RWPE1 (cell line): ENCODE measurements at regions not wholly inside any gene's neighbourhood (a gene's known extent, or its start where the extent isn't known, plus 50 kb on each side); places are given as distances from the start of the nearest gene placed in this dataset.

Experiments used
- CTCF ChIA-PET: fragments of 350-600 bp; sonication (Branson Sonifier 250); formaldehyde crosslinking; extraction: SDS; loops from one replicate; lab custom pipeline; 2021; lab: Yijun Ruan, JAX
- POLR2A ChIA-PET: fragments of 400-600 bp; formaldehyde crosslinking; extraction: SDS; loops from one replicate; lab custom pipeline; 2020; ENCODE audit warnings: antibody characterized with exemption; ENCODE audit not compliant: low non-redundant PET; lab: Yijun Ruan, JAX
- DNase-seq: peaks from one replicate; pipeline ENCODE4 v3.0.0; 2012; ENCODE audit warnings: low spot score
- H3K27ac ChIP-seq: fragments of 450-650 bp; 2 replicates; pipeline ENCODE4 v1.5.1; 2017
- CTCF ChIP-seq: fragments of 450-650 bp; conservative IDR thresholded peaks from 2 replicates; pipeline ENCODE4 v1.5.1; 2017; ENCODE audit warnings: low read depth, mild to moderate bottlenecking

DNA sequence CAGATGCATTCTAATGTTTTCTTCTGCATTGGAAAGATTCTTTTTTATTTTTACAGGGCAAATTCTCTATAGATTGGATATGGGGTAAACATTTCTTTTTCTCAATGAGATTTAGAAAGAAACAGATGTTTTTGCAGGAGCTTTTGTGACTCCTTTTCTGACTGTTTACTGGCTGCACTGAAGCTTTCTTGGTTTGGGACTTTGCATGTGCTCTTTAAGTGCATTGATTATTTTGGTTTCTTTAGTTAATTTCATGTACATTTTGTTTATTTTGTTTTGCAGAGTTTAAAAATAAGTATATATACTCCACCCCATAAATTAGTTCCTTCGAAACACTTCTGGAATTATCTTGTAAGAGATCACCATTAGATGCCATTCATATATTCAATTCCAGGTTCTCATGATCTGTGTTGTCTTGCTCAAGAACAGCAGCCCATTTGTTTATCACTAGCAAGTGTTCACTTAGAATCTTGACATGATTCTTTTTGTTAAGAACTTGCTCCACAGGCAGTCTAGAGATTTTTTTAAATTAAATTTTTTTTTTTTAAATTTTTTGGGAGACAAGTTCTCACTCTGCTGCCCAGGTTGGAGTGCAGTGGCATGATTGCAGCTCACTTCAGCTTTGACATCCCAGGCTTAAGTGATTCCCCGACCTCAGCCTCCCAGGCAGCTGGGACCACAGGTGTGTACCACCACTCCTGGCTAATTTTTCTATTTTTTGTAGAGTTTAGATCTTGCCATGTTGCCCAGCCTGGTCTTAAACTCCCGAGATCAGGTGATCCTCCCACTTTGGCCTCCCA is 233.7 kb downstream of the MYCN start:
- no peak for DNase-seq
- ChIA-PET CTCF (interaction anchor here (0.6 kb wide), 2 partner anchors 165 to 597 kb away, joined by 3 to 4 read pairs; no protein-coding TSS in a partner anchor), POLR2A (no interaction called here)
- H3K27ac ChIP-seq: no peak overlapping the region
- TF ChIP-seq CTCF: no peak

DNA sequence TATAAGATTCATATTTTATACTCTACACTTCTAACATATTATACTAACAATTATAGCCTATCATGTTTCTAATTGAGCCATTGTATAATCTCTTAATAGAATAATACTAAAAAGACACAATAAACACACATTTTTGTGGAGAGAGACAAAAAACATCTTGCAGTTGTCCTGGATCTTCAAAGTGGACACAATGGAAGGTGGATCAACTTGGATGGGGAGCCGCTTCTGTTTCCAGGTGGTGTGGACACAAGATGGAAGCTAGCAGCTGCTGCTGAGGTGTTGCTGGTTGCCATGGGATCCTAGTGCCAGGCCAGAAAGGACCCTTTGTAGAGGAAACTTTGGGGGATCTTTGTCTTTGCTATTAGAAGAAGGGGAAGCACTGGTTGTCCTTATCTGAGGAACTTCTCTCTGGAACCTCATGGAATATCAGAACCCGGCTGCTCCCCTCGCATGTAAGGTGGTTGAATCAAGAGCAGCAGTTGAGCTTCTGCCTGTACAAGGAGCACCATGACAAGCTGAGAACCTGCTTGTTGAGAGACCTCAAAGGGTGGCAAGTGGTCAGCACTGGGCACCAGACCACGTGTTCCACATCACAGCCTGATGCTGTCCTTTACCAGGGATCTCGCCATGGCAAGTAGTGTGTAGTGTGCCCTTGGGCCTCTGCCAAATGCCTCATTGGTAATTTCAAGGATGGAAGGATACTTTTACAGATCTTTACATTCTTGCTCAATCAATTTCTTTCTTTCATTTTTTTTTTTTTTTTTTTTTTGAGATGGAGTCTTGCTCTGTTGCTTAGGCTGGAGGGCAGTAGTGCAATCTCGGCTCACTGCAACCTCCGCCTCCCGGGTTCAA is 232.2 kb downstream of the MYCN start:
- TF ChIP-seq CTCF: no peak
- POLR2A ChIA-PET: no interaction called here
- no peak overlapping the region for H3K27ac ChIP-seq
- no peak for DNase-seq
- CTCF ChIA-PET: no interaction called here

DNA sequence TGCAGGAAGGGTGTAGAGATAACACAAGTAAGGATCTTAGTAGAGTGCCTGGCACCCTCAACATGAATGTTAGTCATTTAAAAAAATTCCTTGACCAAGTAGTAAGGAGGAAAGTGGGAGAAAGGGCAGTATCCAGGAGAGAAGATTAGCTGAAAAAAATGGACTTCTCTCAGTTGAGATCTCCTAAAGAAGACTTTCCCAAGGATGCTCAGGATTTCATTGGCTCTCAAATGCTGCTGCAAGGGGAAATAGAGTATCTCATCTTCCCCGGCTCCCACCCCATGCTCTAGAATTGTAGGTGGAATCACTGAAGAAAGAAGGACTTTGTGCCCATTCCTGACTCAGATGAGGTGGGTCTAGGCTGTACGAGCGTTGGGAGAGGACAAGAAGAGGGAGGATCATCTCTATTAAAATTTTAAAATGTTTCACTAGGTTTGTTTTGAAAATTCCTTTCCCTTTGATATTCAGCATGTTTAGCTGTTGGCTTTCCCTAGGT is 231.1 kb downstream of the MYCN start:
- DNase-seq: no peak
- ChIA-PET CTCF (no interaction called here), POLR2A (no interaction called here)
- H3K27ac ChIP-seq: no peak overlapping the region
- no peak for TF ChIP-seq CTCF

GRCh38 chr2:16170675-16171424 is 230.5 kb downstream of the MYCN start:
- ChIA-PET POLR2A (no interaction called here), CTCF (interaction anchor here (0.6 kb wide), 1 partner anchor 743 kb away, joined by 3 read pairs; no protein-coding TSS in a partner anchor)
- DNase-seq: no peak
- TF ChIP-seq CTCF: no peak
- H3K27ac ChIP-seq: no peak overlapping the region

DNA sequence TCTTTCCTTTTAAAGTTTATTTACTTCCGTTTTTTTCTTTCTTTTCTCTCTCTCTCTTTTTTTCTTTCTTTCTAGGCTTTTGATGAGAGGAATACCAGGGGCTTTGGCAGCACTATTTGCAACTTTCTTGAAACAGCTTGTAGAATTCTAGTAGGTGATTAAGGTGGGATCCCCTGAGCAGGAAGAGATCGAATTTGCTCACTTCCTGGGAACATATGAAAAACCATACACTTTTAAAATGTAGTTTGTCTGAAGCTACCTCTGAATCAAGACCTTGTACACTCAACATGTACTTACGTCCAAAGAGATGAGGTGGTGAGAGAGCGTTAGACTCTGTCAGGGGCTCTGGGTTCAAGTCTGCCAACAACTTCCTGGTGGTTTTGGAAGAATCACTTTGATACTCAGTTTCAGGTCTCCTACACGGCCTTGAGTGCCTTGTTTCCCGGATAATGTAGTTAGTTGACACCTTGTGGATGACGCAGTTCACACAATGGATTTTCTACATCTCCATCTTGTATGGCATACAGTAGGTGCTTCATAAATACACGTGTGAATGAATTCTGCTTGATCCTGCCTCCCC is 229.1 kb downstream of the MYCN start:
- ChIA-PET POLR2A (no interaction called here), CTCF (interaction anchor here (0.7 to 1.0 kb wide), 2 partner anchors 230 to 361 kb away, joined by 3 read pairs; no protein-coding TSS in a partner anchor)
- H3K27ac ChIP-seq: no peak overlapping the region
- no peak for DNase-seq
- no peak for TF ChIP-seq CTCF
